ENCODE measurements at regions not wholly inside any gene's neighbourhood (a gene's known extent, or its start where the extent isn't known, plus 50 kb on each side); places are given as distances from the start of the nearest gene placed in this dataset.
A peak's percentile ranks its signal among the peaks of the same experiment; 100 is the strongest.

GRCh38 chr12:25052914-25053211, 104.0 kb upstream of the BCAT1 start:
- Histone ChIP-seq H3K27me3 (no peaks in the 10 kb centered on the region), H3K36me3 (no peaks in the 10 kb centered on the region), H3K4me1 (no peaks in the 10 kb centered on the region), H3K9me3 (no peaks in the 10 kb centered on the region), H3K9ac (ENCODE audit: low read depth in 2 of 2, low read length in 2 of 2) (peak overlapping the region in 1 of 2 donors; percentile 55), H3K4me3 (no peak overlapping the region), H3K27ac (peak overlapping the region; percentile 38)
- intact Hi-C loops (cut with DNase I) = no loop called here
- TF ChIP-seq CTCF (IDR thresholded peaks at IDR 0.05) = no peak
- DNase-seq = no peak

GRCh38 chr12:25052196-25052913, 103.5 kb upstream of the BCAT1 start:
- Histone ChIP-seq H3K4me3 (no peak overlapping the region), H3K4me1 (no peaks in the 10 kb centered on the region), H3K9ac (ENCODE audit: low read depth in 2 of 2, low read length in 2 of 2) (peak overlapping the region in 1 of 2 donors; percentile 61), H3K9me3 (no peaks in the 10 kb centered on the region), H3K27ac (peak overlapping the region; percentile 38), H3K27me3 (no peaks in the 10 kb centered on the region), H3K36me3 (no peaks in the 10 kb centered on the region)
- no peak for TF ChIP-seq CTCF (IDR thresholded peaks at IDR 0.05)
- peak; percentile 24 for DNase-seq
- intact Hi-C loops (cut with DNase I) = no loop called here

- Histone ChIP-seq H3K27me3 (no peaks in the 10 kb centered on the region), H3K27ac (peak overlapping the region; percentile 38), H3K36me3 (no peaks in the 10 kb centered on the region), H3K9me3 (no peaks in the 10 kb centered on the region), H3K9ac (ENCODE audit: low read depth in 2 of 2, low read length in 2 of 2) (peak overlapping the region in 1 of 2 donors; percentile 61), H3K4me3 (no peak overlapping the region), H3K4me1 (no peaks in the 10 kb centered on the region)
- intact Hi-C loops (cut with DNase I) = no loop called here
- no peak for DNase-seq
- TF ChIP-seq CTCF (IDR thresholded peaks at IDR 0.05) = no peak
Measured at GRCh38 chr12:25051656-25052195, 102.8 kb upstream of the BCAT1 start.

GRCh38 chr12:25051171-25051570, 102.3 kb upstream of the BCAT1 start:
- H3K9ac ChIP-seq (ENCODE audit: low read depth in 2 of 2, low read length in 2 of 2) = no peak overlapping the region
- no peaks in the 10 kb centered on the region for H3K4me1 ChIP-seq
- intact Hi-C loops (cut with DNase I) = no loop called here
- no peaks in the 10 kb centered on the region for H3K27me3 ChIP-seq
- H3K36me3 ChIP-seq = no peaks in the 10 kb centered on the region
- H3K9me3 ChIP-seq = no peaks in the 10 kb centered on the region
- no peak for TF ChIP-seq CTCF (IDR thresholded peaks at IDR 0.05)
- peak overlapping the region; percentile 38 for H3K27ac ChIP-seq
- no peak overlapping the region for H3K4me3 ChIP-seq
- DNase-seq = no peak

- TF ChIP-seq CTCF (IDR thresholded peaks at IDR 0.05) = no peak
- Histone ChIP-seq H3K27me3 (no peaks in the 10 kb centered on the region), H3K4me1 (no peaks in the 10 kb centered on the region), H3K36me3 (no peaks in the 10 kb centered on the region), H3K4me3 (no peak overlapping the region), H3K27ac (no peak overlapping the region), H3K9ac (ENCODE audit: low read depth in 2 of 2, low read length in 2 of 2) (no peak overlapping the region), H3K9me3 (no peaks in the 10 kb centered on the region)
- intact Hi-C loops (cut with DNase I) = no loop called here
- DNase-seq = no peak
Measured at GRCh38 chr12:25045869-25046268, 97.0 kb upstream of the BCAT1 start.
